Left renal pelvis (tissue), 4 donors: ENCODE measurements at regions not wholly inside any gene's neighbourhood (a gene's known extent, or its start where the extent isn't known, plus 50 kb on each side); places are given as distances from the start of the nearest gene placed in this dataset.

Experiments
- DNase-seq, 4 donors: peaks; one replicate each; pipeline ENCODE4 v3.0.0-alpha.2; 2013; ENCODE audit warnings: low read depth in 4 of 4, low spot score in 3 of 4

DNA sequence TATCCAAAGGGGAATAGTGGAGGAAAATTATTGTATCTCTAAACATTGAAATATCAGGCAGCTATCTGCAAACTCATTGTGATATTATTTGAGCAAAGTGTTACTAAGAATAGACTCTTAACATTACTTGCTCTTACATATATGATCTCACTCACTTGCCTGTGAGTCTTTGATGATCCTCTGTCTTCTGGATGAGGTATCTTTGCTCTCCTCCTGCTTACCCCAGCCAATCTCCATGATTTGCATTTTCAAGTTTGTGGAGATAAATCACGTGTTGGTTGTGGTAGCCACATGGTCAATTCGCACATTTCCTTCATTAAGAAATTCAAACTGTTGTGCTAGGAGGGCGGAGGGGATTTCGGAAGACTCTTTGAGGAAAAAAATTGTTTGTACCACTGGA, 169.9 kb upstream of the S100G start:
- DNase-seq: no peak

DNA sequence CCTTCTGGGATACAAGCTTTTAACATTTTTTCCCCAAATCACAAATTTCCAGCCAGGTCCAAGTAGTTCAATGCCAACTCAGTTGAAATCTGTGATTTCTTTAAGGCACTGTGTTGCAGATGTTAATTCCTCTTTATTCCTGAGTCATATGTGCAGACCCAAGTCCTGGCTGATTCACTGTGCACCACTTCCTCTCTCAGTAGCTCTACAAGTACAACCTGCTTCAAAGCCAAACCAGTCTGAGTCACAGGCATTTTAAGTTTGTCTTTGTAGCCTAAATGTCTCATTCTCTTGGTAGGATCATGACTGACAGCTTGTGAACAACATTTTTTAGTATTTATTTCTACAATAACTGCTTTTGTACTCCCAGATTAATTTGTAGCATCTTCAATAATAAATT, 165.6 kb upstream of the S100G start:
- DNase-seq: no peak

DNA sequence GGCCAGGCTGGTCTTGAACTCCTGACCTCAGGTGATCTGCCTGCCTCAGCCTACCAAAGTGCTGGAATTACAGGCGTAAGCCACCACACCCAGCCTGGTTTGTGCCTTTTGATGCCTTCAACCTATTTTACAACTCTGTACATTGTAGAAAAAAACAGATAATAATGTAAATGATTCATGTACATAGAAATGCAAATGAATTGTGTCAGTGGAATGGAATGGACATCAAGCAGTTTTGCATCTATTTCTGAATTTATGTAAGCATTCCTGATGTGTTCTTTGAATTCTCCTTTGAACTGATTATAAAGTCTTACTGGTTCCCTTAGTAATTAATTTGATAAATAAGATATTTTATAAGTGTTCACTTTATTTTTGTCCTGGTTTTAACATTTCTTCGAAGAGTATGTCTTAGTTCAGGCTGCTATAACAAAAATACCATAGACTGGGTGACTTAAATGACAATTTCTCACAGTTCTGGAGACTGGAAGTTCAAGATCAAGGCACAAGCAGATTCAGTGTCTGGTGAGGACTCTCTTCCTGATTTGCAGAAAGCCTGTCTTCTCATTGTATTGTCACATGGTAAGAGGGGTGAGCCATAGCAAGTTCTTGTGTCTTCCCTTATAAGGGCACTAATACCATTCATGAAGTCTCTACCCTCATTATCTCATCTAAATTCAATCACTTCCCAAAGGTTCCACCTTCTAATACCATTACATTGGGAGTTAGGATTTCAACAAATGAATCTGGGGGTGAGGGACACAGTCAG, 162.2 kb upstream of the S100G start:
- DNase-seq: no peak

DNA sequence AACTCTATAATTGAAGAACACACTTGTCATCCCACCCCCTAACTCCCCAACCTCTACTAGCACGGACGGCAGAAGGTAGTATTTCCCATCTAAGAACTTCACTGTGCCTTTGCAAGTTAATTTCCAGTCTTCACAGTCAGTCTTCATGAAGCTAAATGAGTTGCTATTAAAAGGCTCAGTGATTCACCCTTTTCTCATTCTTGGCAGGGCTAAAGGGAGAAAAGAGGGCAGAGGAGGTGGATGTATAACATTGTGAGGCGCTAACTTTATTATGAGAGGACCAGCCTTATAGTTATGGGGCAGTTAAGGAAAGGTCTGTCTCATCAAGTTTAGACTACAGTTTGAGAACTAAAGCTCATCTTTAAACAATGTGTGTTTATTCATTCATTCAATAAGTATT, 161.0 kb upstream of the S100G start:
- DNase-seq: no peak

DNA sequence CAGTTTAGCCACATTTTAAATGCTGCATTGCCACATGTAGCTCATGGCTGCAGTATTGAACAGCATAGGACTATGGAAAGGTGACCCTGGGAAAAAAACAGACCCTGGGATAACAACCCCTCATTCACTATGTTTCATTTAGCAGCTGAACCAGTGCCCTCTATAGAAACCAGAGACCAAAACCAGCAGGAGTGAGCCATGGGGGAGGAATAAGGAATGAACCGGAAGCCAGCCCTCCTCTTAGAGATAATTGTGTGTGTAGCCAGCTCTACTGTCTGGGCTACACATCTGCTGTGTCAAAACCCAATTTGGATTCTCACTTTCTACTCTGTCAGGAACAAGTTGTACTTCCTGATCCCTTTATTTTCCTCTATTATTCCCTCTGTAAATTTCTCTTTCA, 158.5 kb upstream of the S100G start:
- DNase-seq: no peak

DNA sequence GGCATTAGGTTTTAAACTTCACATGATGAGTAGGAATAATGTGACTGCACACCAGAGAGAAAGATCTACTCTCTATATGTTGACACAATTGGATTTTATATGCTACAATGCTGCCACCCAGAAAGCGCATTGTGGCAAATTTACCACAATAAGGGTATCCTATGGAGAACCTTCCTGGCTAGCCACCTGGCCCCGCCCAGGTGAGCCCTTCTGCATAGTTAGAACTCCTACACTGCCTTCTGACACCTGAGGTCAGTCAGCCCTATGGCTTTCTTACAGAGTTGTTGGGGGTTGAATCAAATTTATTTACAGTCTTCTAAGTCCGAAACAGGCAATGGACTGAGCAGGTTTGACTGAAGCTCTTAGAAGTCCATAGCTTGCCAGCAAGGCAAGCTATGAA, 153.8 kb upstream of the S100G start:
- DNase-seq: no peak

DNA sequence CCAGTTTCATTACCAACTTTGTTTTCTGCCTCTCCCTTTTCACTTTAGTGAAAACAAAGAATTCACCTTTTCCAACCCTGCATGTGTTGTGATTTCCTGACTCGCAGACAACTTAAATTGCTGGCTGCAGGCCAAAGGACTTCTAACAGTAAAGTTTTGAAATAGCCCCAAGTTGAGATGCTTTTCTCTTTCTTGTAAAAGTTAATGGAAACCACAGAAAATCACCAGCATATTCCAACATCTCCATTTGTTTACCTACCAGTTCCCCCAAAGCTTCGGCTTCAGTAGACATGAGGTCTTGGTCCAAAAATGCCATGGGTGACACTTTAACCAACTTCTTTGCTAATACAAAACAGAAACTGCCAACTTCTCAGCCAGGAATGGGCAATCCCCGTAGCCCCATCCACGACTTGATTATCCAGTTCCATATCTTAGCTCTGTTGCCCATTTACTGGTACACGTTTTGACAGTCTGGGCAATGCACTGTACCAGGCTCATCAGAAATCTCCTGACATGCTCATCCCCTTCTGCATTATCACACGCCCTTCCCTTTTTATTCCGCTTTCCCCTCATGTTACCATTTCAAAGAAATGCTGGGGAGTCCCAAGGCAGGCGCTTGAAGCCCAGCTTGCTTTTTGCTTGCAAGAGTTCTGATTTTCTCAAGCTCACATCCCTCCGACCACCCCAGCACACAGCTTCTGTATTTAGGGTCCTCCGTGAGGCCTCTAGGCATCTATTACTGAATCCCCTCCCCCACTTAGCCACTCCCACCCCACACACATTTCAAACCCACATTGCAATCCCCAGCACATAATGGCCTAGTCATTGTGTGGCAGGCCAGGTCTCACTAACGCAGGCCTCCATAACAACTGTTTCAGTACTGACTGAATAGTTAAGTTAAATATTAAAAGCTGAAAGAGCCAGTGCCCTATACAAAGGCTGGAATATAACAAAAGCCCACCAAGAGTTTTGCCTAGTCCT, 137.9 kb upstream of the S100G start:
- DNase-seq: no peak

DNA sequence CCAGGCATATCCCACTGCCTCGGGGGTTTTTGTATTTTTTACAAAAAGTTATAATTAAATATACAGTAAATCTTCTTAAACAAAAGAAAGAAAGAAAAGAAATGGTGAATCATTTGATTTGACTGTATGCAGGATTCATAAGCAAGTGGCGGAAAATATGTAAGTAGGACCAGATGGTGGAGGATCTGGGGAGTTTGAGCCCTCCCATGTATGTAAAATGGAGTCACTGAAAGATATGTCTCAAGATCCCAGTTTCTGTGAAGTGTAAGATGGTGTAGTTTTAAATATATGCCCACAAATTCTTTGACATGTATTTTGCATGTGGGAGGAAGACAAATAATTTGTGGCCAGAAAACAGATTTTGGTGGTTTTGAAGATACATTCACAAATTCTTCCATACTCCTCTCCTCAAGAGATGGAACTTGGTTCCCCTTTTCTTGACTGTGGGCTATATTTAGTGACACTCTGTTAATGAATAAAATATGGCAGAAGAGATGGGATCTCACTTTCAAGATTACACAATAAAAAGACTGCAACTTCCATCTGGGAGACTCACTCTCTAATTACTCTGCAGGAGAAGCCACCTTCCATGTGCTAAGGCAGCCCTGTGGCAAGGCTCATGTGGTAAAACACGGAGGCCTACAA, 133.6 kb upstream of the S100G start:
- DNase-seq: no peak

DNA sequence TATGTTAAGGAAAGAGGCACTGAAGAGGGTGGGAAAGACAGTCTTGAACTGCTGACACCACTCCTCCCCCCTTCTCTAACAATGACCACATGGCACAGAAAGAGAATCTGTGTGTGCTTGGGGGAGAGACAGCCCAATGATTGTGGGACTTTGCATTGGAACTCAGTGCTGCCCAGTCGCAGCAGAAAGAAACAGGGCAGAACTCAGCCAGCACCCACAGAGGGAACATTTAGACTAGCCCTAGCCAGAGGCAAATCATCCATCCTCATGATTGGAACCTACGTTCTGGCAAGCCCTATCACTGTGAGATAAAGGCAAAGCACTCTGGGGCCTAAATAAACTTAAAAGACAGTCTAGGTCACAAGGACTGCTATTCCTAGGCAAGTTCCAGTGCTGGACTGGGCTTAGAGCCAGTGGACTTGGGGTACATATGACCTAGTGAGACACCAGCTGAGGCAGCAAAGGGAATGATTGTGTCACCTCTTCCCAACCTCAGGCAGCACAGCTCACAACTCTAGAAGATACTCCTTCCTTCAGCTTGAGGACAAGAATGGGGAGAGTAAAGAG, 132.8 kb upstream of the S100G start:
- DNase-seq: no peak

DNA sequence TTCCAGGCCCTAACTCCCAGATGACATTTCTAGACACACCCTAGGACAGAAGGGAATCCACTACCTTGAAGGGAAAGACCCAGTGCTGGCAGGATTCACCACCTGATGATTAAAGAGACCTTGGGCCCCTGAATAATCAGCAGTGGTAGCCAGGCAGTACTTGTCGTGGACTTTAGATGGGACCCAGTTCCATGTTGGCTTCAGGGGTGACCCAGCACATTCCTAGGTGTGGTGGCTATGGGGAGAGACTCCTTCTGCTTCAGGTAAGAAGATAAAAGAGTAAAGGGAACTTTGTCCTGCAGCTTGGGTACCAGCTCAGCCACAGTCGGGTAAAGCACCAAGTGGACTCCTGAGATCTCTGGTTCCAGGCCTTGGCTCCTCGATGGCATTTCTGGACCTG, 131.8 kb upstream of the S100G start:
- no peak for DNase-seq

DNA sequence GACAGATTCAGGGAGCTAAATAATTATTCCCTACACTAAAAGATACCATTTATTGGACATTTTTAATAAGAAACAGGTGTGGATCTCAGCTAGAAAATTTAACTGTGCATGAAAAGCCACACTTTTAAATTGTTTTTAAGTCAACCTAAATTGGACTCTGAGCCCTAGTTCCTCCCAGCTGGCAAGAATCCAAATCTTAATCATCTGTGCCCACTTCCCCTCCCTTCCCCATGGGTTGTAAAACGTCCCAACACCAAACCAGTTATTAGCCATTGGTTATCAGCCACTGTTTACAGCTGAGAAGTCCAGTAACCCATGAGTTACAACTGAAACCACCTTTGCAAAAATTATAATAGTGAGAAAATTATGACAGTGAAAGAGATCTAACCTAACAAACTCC, 125.6 kb upstream of the S100G start:
- DNase-seq: no peak

DNA sequence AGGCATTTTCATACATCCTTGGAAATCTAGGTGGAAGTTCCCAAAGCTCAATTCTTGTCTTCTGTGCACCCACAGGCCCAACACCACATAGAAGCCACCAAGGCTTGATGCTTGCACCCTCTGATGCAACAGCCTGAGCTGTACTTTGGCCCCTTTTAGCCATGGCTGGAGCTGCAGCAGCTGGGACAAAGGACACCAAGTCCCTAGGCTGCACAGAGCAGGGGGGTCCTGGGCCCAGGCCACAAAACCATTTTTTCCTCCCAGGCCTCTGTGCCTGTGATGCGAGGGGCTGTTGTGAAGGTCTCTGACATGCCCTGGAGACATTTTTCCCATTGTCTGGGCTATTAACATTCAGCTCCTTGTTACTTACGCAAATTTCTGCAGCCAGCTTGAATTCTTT, 124.0 kb upstream of the S100G start:
- DNase-seq: no peak

DNA sequence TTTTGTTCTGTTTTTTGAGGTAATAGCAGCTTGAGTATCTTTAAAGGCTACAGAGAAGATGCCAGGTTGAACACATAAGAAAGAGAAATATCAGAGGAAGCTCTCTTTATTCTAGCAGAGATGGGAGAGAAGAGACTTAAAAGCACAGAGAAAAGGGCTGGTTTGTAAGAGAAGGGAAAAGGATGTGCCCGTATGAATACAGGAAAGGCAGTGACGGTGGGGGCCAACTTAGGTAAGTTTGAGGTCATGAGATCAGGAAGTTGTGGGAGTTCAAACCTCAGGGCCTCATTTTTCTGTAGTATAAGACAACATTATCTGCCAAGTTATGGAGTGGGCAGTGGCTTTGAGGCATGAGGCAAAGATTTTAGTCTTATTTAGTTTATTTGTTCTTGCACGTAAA, 121.3 kb upstream of the S100G start:
- no peak for DNase-seq
